GM23248 (cell line): ENCODE measurements at regions not wholly inside any gene's neighbourhood (a gene's known extent, or its start where the extent isn't known, plus 50 kb on each side); places are given as distances from the start of the nearest gene placed in this dataset.

Source experiments
- EZH2 ChIP-seq: fragments of 200-600 bp; sonication (generic); IDR thresholded peaks from 2 replicates; pipeline ENCODE4 v1.6.1; 2018; ENCODE audit warnings: antibody characterized with exemption, mild to moderate bottlenecking; ENCODE audit not compliant: insufficient read depth, poor library complexity, severe bottlenecking
- EZH2phosphoT487 ChIP-seq: fragments of 200-600 bp; sonication (generic); IDR thresholded peaks from 2 replicates; pipeline ENCODE4 v1.6.1; 2018; ENCODE audit warnings: antibody characterized with exemption, moderate library complexity, mild to moderate bottlenecking, low read depth; ENCODE audit not compliant: insufficient read depth

DNA sequence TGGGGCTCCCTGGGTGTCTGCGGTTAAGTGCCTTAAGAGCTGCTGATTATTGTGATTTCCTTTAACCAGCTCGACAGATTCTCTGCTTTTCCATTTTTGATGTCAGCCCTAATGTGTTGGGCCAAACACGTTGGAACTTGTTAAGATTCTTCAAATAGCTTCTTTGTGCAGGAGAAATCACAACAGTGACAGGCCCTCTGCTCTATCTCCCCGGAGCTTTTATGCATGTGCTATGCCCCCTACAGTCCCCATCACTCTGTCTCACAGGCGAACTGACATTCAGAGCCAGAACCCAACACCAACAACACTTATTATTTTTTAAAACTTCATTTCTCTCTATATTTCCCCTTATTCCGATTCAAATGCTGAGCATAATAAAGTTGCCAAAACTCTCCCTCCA lies 371.7 kb upstream of the CELF4 start:
- no peak for TF ChIP-seq EZH2
- no peak for TF ChIP-seq EZH2phosphoT487
